Activated CD8-positive, alpha-beta memory T cell treated with anti-CD3 and anti-CD28 coated beads, Interleukin-2, amount 10 ng/mL, durations not matched to agents 7 days and 5 days (primary cell): ENCODE measurements at regions not wholly inside any gene's neighbourhood (a gene's known extent, or its start where the extent isn't known, plus 50 kb on each side); places are given as distances from the start of the nearest gene placed in this dataset.

ENCODE experiments used
- ATAC-seq: fragments of 150-1000 bp; cut with Tn5 transposase; one replicate; pipeline ENCODE4 v1.10.0; 2021; ENCODE audit warnings: moderate library complexity
- CTCF ChIA-PET: fragments of 350-600 bp; sonication (Branson Sonifier 250); formaldehyde crosslinking; loops from one replicate; lab custom pipeline; 2021; ENCODE audit warnings: antibody characterized with exemption; lab: Charles Lee
- DNase-seq: peaks from one replicate; pipeline ENCODE4 v3.0.0-alpha.2; 2020
- H3K27ac Mint-ChIP-seq: one replicate; pipeline ENCODE4 v1.8.0; 2021; ENCODE audit warnings: mild to moderate bottlenecking, mixed read lengths
- H3K27me3 Mint-ChIP-seq: one replicate; pipeline ENCODE4 v1.8.0; 2021; ENCODE audit warnings: mixed read lengths
- H3K36me3 Mint-ChIP-seq: one replicate; pipeline ENCODE4 v1.8.0; 2021; ENCODE audit warnings: mild to moderate bottlenecking, mixed read lengths
- H3K4me1 Mint-ChIP-seq: one replicate; pipeline ENCODE4 v1.8.0; 2021; ENCODE audit warnings: mixed read lengths
- H3K4me3 Mint-ChIP-seq: one replicate; pipeline ENCODE4 v1.8.0; 2021; ENCODE audit warnings: mild to moderate bottlenecking, moderate library complexity, mixed read lengths
- H3K9me3 Mint-ChIP-seq: one replicate; pipeline ENCODE4 v1.8.0; 2022; ENCODE audit warnings: low read depth, mixed read lengths

GRCh38 chrX:104351173-104351769 lies 96.5 kb upstream of the ESX1 start:
- ATAC-seq: no peak
- CTCF ChIA-PET: no interaction called here

GRCh38 chrX:104347860-104348259 lies 93.1 kb upstream of the ESX1 start:
- Mint-ChIP-seq H3K36me3 (no peaks in the 10 kb centered on the region), H3K9me3 (no peaks in the 10 kb centered on the region), H3K27me3 (peaks cover 7% of the 10 kb centered on the region), H3K27ac (peak overlapping the region; percentile 21), H3K4me1 (no peaks in the 10 kb centered on the region), H3K4me3 (no peak overlapping the region)
- ATAC-seq (no peak), DNase-seq (no peak)
- CTCF ChIA-PET: no interaction called here

More at GRCh38 chrX:104351173-104351769, 96.5 kb upstream of the ESX1 start:
- Mint-ChIP-seq H3K27ac (no peak overlapping the region), H3K27me3 (peaks cover 4% of the 10 kb centered on the region), H3K36me3 (no peaks in the 10 kb centered on the region), H3K4me3 (no peak overlapping the region), H3K9me3 (no peaks in the 10 kb centered on the region), H3K4me1 (no peaks in the 10 kb centered on the region)
- no peak for DNase-seq

- Mint-ChIP-seq H3K27ac (no peak overlapping the region), H3K4me3 (no peak overlapping the region), H3K9me3 (no peaks in the 10 kb centered on the region), H3K36me3 (no peaks in the 10 kb centered on the region), H3K4me1 (no peaks in the 10 kb centered on the region), H3K27me3 (peaks cover 7% of the 10 kb centered on the region)
- ATAC-seq (peak; percentile 39), DNase-seq (peak; percentile 44)
- CTCF ChIA-PET: no interaction called here
Measured at GRCh38 chrX:104343428-104344129, 88.8 kb upstream of the ESX1 start.

- CTCF ChIA-PET: no interaction called here
- no peak overlapping the region for H3K27ac Mint-ChIP-seq
- H3K4me3 Mint-ChIP-seq: no peak overlapping the region
- no peaks in the 10 kb centered on the region for H3K36me3 Mint-ChIP-seq
- DNase-seq (no peak), ATAC-seq (no peak)
- H3K9me3 Mint-ChIP-seq: no peaks in the 10 kb centered on the region
- no peaks in the 10 kb centered on the region for H3K4me1 Mint-ChIP-seq
- H3K27me3 Mint-ChIP-seq: peaks cover 2% of the 10 kb centered on the region
Measured at GRCh38 chrX:104342065-104342464, 87.3 kb upstream of the ESX1 start.

GRCh38 chrX:104335756-104336155 lies 81.0 kb upstream of the ESX1 start:
- no peak overlapping the region for H3K27ac Mint-ChIP-seq
- no peak for DNase-seq
- ATAC-seq: no peak
- H3K27me3 Mint-ChIP-seq: no peaks in the 10 kb centered on the region
- H3K4me1 Mint-ChIP-seq: no peaks in the 10 kb centered on the region
- no peak overlapping the region for H3K4me3 Mint-ChIP-seq
- H3K36me3 Mint-ChIP-seq: no peaks in the 10 kb centered on the region
- H3K9me3 Mint-ChIP-seq: no peaks in the 10 kb centered on the region
- CTCF ChIA-PET: no interaction called here

- CTCF ChIA-PET: no interaction called here
Measured at GRCh38 chrX:104334971-104335370, 80.2 kb upstream of the ESX1 start.

GRCh38 chrX:104330966-104331365 lies 76.2 kb upstream of the ESX1 start:
- H3K27ac Mint-ChIP-seq: no peak overlapping the region
- CTCF ChIA-PET: no interaction called here
- DNase-seq: no peak
- no peaks in the 10 kb centered on the region for H3K9me3 Mint-ChIP-seq
- H3K27me3 Mint-ChIP-seq: no peaks in the 10 kb centered on the region
- H3K4me1 Mint-ChIP-seq: no peaks in the 10 kb centered on the region
- no peak overlapping the region for H3K4me3 Mint-ChIP-seq
- ATAC-seq: no peak
- no peaks in the 10 kb centered on the region for H3K36me3 Mint-ChIP-seq

More at GRCh38 chrX:104334971-104335370, 80.2 kb upstream of the ESX1 start:
- no peaks in the 10 kb centered on the region for H3K27me3 Mint-ChIP-seq
- H3K9me3 Mint-ChIP-seq: no peaks in the 10 kb centered on the region
- ATAC-seq: no peak
- no peak for DNase-seq
- H3K4me1 Mint-ChIP-seq: no peaks in the 10 kb centered on the region
- H3K27ac Mint-ChIP-seq: no peak overlapping the region
- H3K4me3 Mint-ChIP-seq: no peak overlapping the region
- H3K36me3 Mint-ChIP-seq: no peaks in the 10 kb centered on the region

- ATAC-seq: no peak
- H3K36me3 Mint-ChIP-seq: no peaks in the 10 kb centered on the region
Measured at GRCh38 chrX:104329731-104330130, 75.0 kb upstream of the ESX1 start.

GRCh38 chrX:104325213-104325585 lies 70.5 kb upstream of the ESX1 start:
- no peak for DNase-seq
- Mint-ChIP-seq H3K9me3 (no peaks in the 10 kb centered on the region), H3K4me1 (no peaks in the 10 kb centered on the region), H3K27ac (no peak overlapping the region), H3K36me3 (no peaks in the 10 kb centered on the region), H3K27me3 (no peaks in the 10 kb centered on the region), H3K4me3 (no peak overlapping the region)
- no peak for ATAC-seq
- CTCF ChIA-PET: no interaction called here

More at GRCh38 chrX:104329731-104330130, 75.0 kb upstream of the ESX1 start:
- Mint-ChIP-seq H3K4me3 (no peak overlapping the region), H3K4me1 (no peaks in the 10 kb centered on the region), H3K27ac (no peak overlapping the region), H3K27me3 (no peaks in the 10 kb centered on the region), H3K9me3 (no peaks in the 10 kb centered on the region)
- no peak for DNase-seq
- CTCF ChIA-PET: no interaction called here

GRCh38 chrX:104324461-104325212 lies 69.9 kb upstream of the ESX1 start:
- ATAC-seq: no peak
- DNase-seq: no peak
- no peaks in the 10 kb centered on the region for H3K27me3 Mint-ChIP-seq
- H3K27ac Mint-ChIP-seq: no peak overlapping the region
- no peaks in the 10 kb centered on the region for H3K36me3 Mint-ChIP-seq
- H3K4me3 Mint-ChIP-seq: no peak overlapping the region
- CTCF ChIA-PET: no interaction called here
- no peaks in the 10 kb centered on the region for H3K4me1 Mint-ChIP-seq
- no peaks in the 10 kb centered on the region for H3K9me3 Mint-ChIP-seq

- H3K9me3 Mint-ChIP-seq: no peaks in the 10 kb centered on the region
- DNase-seq: no peak
Measured at GRCh38 chrX:104319346-104319745, 64.6 kb upstream of the ESX1 start.

GRCh38 chrX:104318330-104319009 lies 63.7 kb upstream of the ESX1 start:
- no peak for DNase-seq
- Mint-ChIP-seq H3K27ac (no peak overlapping the region), H3K4me3 (no peak overlapping the region), H3K9me3 (no peaks in the 10 kb centered on the region), H3K4me1 (no peaks in the 10 kb centered on the region), H3K27me3 (peaks cover 2% of the 10 kb centered on the region), H3K36me3 (no peaks in the 10 kb centered on the region)
- CTCF ChIA-PET: no interaction called here
- ATAC-seq: no peak

More at GRCh38 chrX:104319346-104319745, 64.6 kb upstream of the ESX1 start:
- Mint-ChIP-seq H3K36me3 (no peaks in the 10 kb centered on the region), H3K4me3 (no peak overlapping the region), H3K27ac (no peak overlapping the region), H3K4me1 (no peaks in the 10 kb centered on the region), H3K27me3 (peaks cover 2% of the 10 kb centered on the region)
- ATAC-seq: no peak
- CTCF ChIA-PET: no interaction called here

GRCh38 chrX:104316739-104317138 lies 62.0 kb upstream of the ESX1 start:
- CTCF ChIA-PET: no interaction called here
- ATAC-seq: no peak
- Mint-ChIP-seq H3K4me1 (no peaks in the 10 kb centered on the region), H3K9me3 (no peaks in the 10 kb centered on the region), H3K36me3 (no peaks in the 10 kb centered on the region), H3K27me3 (peaks cover 2% of the 10 kb centered on the region), H3K27ac (no peak overlapping the region), H3K4me3 (no peak overlapping the region)
- no peak for DNase-seq
